Lower leg skin (tissue), 4 donors: ENCODE measurements at regions not wholly inside any gene's neighbourhood (a gene's known extent, or its start where the extent isn't known, plus 50 kb on each side); places are given as distances from the start of the nearest gene placed in this dataset.
"Not testable (repeated sequence)": the region's sequence is repeated elsewhere in the genome, so short reads cannot be mapped to it uniquely, and the experiment has no call there.

ENCODE experiments used
- DNase-seq, 2 donors: peaks; one replicate each; pipeline ENCODE4 v3.0.0-alpha.2; 2019; ENCODE audit warnings: low spot score in 2 of 2
- H3K4me3 ChIP-seq: fragments of 200-600 bp; sonication (generic); 2 replicates; pipeline ENCODE4 v1.5.1; 2017; ENCODE audit warnings: mild to moderate bottlenecking, low read depth; ENCODE audit not compliant: poor library complexity, severe bottlenecking
- CTCF ChIP-seq, 3 donors: fragments of 450-650 bp; IDR thresholded peaks; one replicate each; pipeline ENCODE4 v1.5.1; 2016; ENCODE audit warnings: antibody characterized with exemption in 3 of 3, mild to moderate bottlenecking in 3 of 3, moderate library complexity in 2 of 3
- POLR2A ChIP-seq, 2 donors: fragments of 450-650 bp; IDR thresholded peaks; one replicate each; pipeline ENCODE4 v1.6.1; 2016 to 2017; ENCODE audit warnings: antibody characterized with exemption in 2 of 2, mild to moderate bottlenecking in 1 of 2, moderate library complexity in 1 of 2
- WGBS, 2 donors: methylation state at CpG; one replicate each; pipeline ENCODE4 v1.1.5; 2018; 5-methylcytosine and 5-hydroxymethylcytosine counted together
- intact Hi-C: fragments of 100-400 bp; cut with DNase I; formaldehyde crosslinking; loops from one replicate; pipeline ENCODE4 v1.15.0; 2023; ENCODE audit warnings: low total_unique reads

DNA sequence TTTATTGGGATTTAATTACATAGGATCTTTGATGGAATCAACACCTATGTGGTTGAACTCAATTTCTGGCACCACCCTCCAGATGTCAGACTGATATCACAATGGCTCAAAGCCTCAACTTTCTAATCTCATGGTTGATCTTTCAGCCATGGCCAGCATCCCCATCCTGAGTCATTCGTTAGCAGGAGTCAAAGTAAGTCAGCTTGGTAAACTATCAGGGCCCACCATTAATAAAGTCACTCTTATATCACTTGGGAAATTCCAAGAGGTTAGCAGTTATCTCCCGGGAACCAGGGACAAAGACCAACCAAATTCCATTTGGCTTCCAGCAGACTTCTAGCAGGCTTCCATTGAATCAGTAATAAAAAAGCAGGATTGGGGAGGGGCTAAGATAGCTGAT is 50.7 kb upstream of the TNFSF4 start:
- no peak overlapping the region for H3K4me3 ChIP-seq
- 78 to 80% methylated on average over 2 of the region's 2 CpGs for WGBS, 2 donors
- TF ChIP-seq CTCF (IDR thresholded peaks at IDR 0.05), result no peak
- DNase-seq, result no peak
- intact Hi-C loops, result no loop called here

DNA sequence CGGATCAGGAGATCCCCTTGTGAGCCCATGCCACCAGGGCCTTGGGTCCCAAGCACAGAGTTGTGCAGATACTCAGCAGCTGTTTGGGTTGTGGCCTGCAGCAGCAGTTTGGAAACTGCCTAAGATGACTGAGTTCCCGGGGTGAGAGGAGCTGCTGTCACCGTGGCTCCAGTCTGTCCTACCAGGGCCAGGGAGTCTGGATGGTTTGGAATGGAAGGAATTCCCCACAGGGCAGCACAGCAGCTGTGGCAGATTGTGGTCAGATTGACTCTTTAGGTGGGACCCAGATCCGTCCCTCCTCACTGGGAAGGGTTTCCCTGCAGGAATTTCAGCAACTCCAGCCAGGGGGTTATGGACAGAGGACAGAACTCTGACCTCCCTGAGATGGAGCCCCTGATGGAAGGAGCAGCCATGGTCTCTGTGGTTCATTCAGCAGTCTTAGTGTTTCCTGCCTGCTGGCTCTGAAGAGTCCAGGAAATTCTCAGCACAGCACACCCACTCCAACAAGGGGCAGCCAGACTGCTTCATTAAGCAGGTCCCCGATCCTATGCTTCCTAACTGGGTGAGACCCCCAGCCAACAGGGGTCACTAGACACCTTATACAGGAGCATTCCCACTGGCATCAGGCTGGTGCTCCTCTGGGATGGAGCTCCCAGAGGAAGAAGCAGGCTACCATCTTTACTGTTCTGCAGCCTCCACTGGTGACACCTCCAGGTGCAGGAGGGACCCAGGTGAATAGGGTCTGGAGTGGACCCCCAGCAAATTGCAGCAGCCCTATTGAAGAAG is 51.5 kb upstream of the TNFSF4 start:
- intact Hi-C loops, result no loop called here
- WGBS, 2 donors, result 81 to 82% methylated on average over 4 to 5 of the region's 5 CpGs
- DNase-seq, result no peak
- no peak for TF ChIP-seq POLR2A (IDR thresholded peaks at IDR 0.05)
- no peak for TF ChIP-seq CTCF (IDR thresholded peaks at IDR 0.05)
- no peak overlapping the region for H3K4me3 ChIP-seq

DNA sequence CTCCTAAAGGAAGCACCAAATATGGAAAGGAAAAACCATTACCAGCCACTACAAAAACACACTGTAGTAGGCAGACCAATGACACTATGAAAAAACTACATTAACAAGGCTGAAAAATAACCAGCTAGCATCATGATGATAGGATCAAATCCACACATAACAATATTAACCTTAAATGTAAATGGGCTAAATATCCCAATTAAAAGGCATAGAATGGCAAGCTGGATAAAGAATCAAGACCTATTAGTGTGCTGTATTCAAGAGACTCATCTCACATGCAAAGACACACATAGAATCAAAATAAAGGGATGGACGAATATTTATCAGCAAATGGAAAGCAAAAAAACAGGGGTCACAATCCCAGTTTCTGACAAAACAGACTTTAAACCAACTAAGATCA is 53.2 kb upstream of the TNFSF4 start:
- intact Hi-C loops, DNase-seq, H3K4me3 ChIP-seq: not testable (repeated sequence)
- 88 to 91% methylated on average over 1 of the region's 1 CpG for WGBS, 2 donors

GRCh38 chr1:173266841-173267240 is 59.7 kb upstream of the TNFSF4 start:
- no peak for TF ChIP-seq CTCF (IDR thresholded peaks at IDR 0.05)
- TF ChIP-seq POLR2A (IDR thresholded peaks at IDR 0.05), result no peak
- no peak overlapping the region for H3K4me3 ChIP-seq
- DNase-seq, result no peak
- intact Hi-C loops, result no loop called here
- 39 to 53% methylated on average over 3 of the region's 3 CpGs for WGBS, 2 donors

GRCh38 chr1:173267453-173267945 is 60.4 kb upstream of the TNFSF4 start:
- 67 to 70% methylated on average over 2 of the region's 2 CpGs for WGBS, 2 donors
- no peak overlapping the region for H3K4me3 ChIP-seq
- TF ChIP-seq CTCF (IDR thresholded peaks at IDR 0.05) (no peak), POLR2A (IDR thresholded peaks at IDR 0.05) (no peak)
- intact Hi-C loops, result no loop called here
- no peak for DNase-seq

DNA sequence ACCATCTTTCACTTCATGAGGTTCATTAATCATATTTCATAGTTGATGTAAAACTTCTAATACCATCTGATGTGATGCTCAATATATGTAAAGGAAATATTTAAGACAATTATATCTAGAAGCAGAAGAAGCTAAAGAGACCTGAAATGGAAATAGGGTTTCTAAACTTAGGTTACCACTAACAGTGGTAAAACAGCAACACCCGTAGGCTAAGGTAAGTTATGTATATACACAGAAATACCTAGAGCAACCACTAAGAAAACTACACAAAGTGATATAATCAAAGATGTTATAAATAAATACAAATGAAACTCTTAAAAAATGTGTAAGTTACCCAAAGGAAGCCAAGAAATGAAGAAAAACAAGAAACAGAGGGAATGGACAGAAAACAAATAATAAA is 61.1 kb upstream of the TNFSF4 start:
- intact Hi-C loops, result no loop called here
- no peak for DNase-seq
- no peak overlapping the region for H3K4me3 ChIP-seq
- 94 to 97% methylated on average over 1 of the region's 1 CpG for whole genome bisulfite sequencing, 2 donors
- TF ChIP-seq POLR2A (IDR thresholded peaks at IDR 0.05), result no peak
- no peak for TF ChIP-seq CTCF (IDR thresholded peaks at IDR 0.05)
